H1 (cell line): ENCODE measurements at regions not wholly inside any gene's neighbourhood (a gene's known extent, or its start where the extent isn't known, plus 50 kb on each side); places are given as distances from the start of the nearest gene placed in this dataset.

Experiments used
- RAD21 ChIP-seq, 2 experiments: IDR thresholded peaks in 1 of 2; conservative IDR thresholded peaks in 1 of 2; 2 replicates each; pipeline ENCODE4 v1.6.1; 2011; ENCODE audit warnings: low read depth in 2 of 2, low read length in 2 of 2, improper control_type of control experiment in 1 of 2, inconsistent platforms in 1 of 2, mild to moderate bottlenecking in 1 of 2, moderate library complexity in 1 of 2
- TF ChIP-seq, protein P1 (sequence below), 3 experiments: IDR thresholded peaks; 1 replicate in 2 of 3; 2 replicates in 1 of 3; pipeline versions ENCODE4 v1.5.1 to v1.6.1; 2011; ENCODE audit warnings: low read length in 3 of 3, mild to moderate bottlenecking in 3 of 3, inconsistent platforms in 2 of 3, low read depth in 1 of 3, moderate library complexity in 1 of 3; ENCODE audit not compliant: insufficient read depth in 1 of 3; ENCODE audit errors: control extremely low read depth in 1 of 3

DNA sequence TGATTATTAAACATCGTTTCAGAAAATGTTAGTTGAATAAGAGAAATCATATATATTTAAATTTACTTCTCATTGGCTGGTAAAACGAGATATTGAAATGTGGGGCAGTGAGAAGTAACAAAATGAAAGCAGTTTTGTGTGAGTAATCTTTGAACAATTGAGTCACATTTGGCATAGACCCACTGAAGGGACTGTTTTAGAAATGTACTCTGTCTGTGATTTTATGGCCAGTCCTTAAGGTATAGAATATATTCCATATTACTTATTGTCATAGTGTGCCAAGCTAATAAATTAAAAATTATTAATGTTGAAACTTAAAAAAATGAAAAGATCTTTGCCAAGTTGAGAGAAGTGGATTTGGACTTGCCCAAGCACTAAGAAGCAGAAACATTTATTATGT, 222.4 kb upstream of the COL3A1 start:
- TF ChIP-seq, protein P1, sequence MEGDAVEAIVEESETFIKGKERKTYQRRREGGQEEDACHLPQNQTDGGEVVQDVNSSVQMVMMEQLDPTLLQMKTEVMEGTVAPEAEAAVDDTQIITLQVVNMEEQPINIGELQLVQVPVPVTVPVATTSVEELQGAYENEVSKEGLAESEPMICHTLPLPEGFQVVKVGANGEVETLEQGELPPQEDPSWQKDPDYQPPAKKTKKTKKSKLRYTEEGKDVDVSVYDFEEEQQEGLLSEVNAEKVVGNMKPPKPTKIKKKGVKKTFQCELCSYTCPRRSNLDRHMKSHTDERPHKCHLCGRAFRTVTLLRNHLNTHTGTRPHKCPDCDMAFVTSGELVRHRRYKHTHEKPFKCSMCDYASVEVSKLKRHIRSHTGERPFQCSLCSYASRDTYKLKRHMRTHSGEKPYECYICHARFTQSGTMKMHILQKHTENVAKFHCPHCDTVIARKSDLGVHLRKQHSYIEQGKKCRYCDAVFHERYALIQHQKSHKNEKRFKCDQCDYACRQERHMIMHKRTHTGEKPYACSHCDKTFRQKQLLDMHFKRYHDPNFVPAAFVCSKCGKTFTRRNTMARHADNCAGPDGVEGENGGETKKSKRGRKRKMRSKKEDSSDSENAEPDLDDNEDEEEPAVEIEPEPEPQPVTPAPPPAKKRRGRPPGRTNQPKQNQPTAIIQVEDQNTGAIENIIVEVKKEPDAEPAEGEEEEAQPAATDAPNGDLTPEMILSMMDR (IDR thresholded peaks at IDR 0.05; ENCODE audit: control extremely low read depth in 1 of 3, insufficient read depth in 1 of 3, low read depth in 1 of 3, low read length in 3 of 3), result no peak
- no peak for TF ChIP-seq RAD21 (IDR thresholded peaks at IDR 0.05 in 1 of 2, conservative IDR thresholded peaks at IDR 0.05 in 1 of 2; ENCODE audit: low read depth in 2 of 2, low read length in 2 of 2)
